ENCODE measurements at regions not wholly inside any gene's neighbourhood (a gene's known extent, or its start where the extent isn't known, plus 50 kb on each side); places are given as distances from the start of the nearest gene placed in this dataset.

GRCh38 chr13:22495819-22496218 lies 685.0 kb upstream of the SGCG start:
- no peak for DNase-seq (ENCODE audit: low read depth, low spot score)

- no peak for DNase-seq (ENCODE audit: low read depth, low spot score)
Observed at GRCh38 chr13:22496803-22497508, 683.8 kb upstream of the SGCG start.

- DNase-seq (ENCODE audit: low read depth, low spot score) = no peak
Observed at GRCh38 chr13:22497991-22498780, 682.6 kb upstream of the SGCG start.

GRCh38 chr13:22499919-22500318 lies 680.9 kb upstream of the SGCG start:
- DNase-seq (ENCODE audit: low read depth, low spot score) = no peak

GRCh38 chr13:22505489-22505888 lies 675.3 kb upstream of the SGCG start:
- no peak for DNase-seq (ENCODE audit: low read depth, low spot score)

- no peak for DNase-seq (ENCODE audit: low read depth, low spot score)
Observed at GRCh38 chr13:22506096-22506691, 674.6 kb upstream of the SGCG start.

- no peak for DNase-seq (ENCODE audit: low read depth, low spot score)
Observed at GRCh38 chr13:22517544-22517943, 663.2 kb upstream of the SGCG start.

GRCh38 chr13:22536851-22537250 lies 643.9 kb upstream of the SGCG start:
- no peak for DNase-seq (ENCODE audit: low read depth, low spot score)

- DNase-seq (ENCODE audit: low read depth, low spot score) = no peak
Observed at GRCh38 chr13:22538400-22538799, 642.4 kb upstream of the SGCG start.

GRCh38 chr13:22549126-22549525 lies 631.7 kb upstream of the SGCG start:
- no peak for DNase-seq (ENCODE audit: low read depth, low spot score)

GRCh38 chr13:22561581-22561980 lies 619.2 kb upstream of the SGCG start:
- no peak for DNase-seq (ENCODE audit: low read depth, low spot score)

- DNase-seq (ENCODE audit: low read depth, low spot score) = no peak
Observed at GRCh38 chr13:22562116-22562515, 618.7 kb upstream of the SGCG start.

- DNase-seq (ENCODE audit: low read depth, low spot score) = no peak
Observed at GRCh38 chr13:22563272-22563671, 617.5 kb upstream of the SGCG start.

GRCh38 chr13:22569811-22570210 lies 611.0 kb upstream of the SGCG start:
- DNase-seq (ENCODE audit: low read depth, low spot score) = no peak

- DNase-seq (ENCODE audit: low read depth, low spot score) = no peak
Observed at GRCh38 chr13:22589880-22590279, 590.9 kb upstream of the SGCG start.

GRCh38 chr13:22592515-22592914 lies 588.3 kb upstream of the SGCG start:
- no peak for DNase-seq (ENCODE audit: low read depth, low spot score)

GRCh38 chr13:22594041-22594440 lies 586.7 kb upstream of the SGCG start:
- no peak for DNase-seq (ENCODE audit: low read depth, low spot score)

GRCh38 chr13:22596171-22596863 lies 584.5 kb upstream of the SGCG start:
- no peak for DNase-seq (ENCODE audit: low read depth, low spot score)

- DNase-seq (ENCODE audit: low read depth, low spot score) = no peak
Observed at GRCh38 chr13:22599156-22599555, 581.6 kb upstream of the SGCG start.

GRCh38 chr13:22618002-22618401 lies 562.8 kb upstream of the SGCG start:
- no peak for DNase-seq (ENCODE audit: low read depth, low spot score)

- no peak for DNase-seq (ENCODE audit: low read depth, low spot score)
Observed at GRCh38 chr13:22625691-22626090, 555.1 kb upstream of the SGCG start.

GRCh38 chr13:22629374-22629773 lies 551.4 kb upstream of the SGCG start:
- DNase-seq (ENCODE audit: low read depth, low spot score) = no peak
